Peyer's patch (tissue), 4 donors: ENCODE measurements at regions not wholly inside any gene's neighbourhood (a gene's known extent, or its start where the extent isn't known, plus 50 kb on each side); places are given as distances from the start of the nearest gene placed in this dataset.

Source experiments
- POLR2A ChIP-seq, 2 donors: fragments of 450-650 bp; IDR thresholded peaks; one replicate each; pipeline ENCODE4 v1.5.1; 2017; ENCODE audit warnings: antibody characterized with exemption in 2 of 2, mild to moderate bottlenecking in 2 of 2, moderate library complexity in 2 of 2
- TF ChIP-seq, protein P1 (sequence below), 6 experiments: fragments of 450-650 bp in 4 of 6; fragments of 200-600 bp in 2 of 6; sonication (generic) in 1 of 6; IDR thresholded peaks; one replicate each; pipeline ENCODE4 v1.5.1; 2017 to 2019; ENCODE audit warnings: antibody characterized with exemption in 6 of 6, mild to moderate bottlenecking in 3 of 6, moderate library complexity in 1 of 6

DNA sequence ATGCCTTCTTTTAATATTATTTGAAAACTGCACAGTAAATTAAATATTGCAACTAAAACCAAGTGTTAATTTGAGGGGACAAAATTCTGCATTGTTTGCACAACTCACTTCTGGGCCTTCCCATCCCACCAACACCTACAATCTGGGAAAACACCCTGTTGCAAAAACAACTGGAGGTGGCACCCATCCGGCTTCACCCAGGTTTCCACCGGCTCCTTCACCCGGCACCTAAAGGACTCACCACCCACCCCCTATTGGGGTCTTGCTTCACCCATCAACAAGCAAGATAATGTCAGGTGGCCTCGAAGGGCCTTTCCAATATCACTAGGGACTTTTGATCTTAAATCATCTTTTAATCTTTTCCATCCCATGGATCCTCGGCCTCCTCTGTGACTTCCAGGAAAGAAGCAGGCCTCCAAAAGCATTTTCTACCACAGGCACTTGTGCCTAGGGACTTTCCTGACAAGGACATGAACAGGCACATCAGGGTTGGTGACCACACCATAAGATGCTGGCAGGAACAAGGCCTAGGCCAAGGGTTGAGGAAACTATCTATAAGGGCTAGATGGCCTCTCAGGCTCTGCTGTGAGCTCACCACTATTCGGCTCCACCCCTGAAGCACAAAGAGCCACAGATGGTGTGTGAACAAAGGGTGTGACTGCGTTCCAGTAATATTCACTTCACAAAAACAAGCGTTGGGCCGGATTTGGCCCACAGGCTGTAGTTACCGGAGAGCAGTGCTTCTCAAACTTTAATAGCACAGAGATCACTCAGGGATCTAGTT lies 205.1 kb downstream of the AUH start:
- TF ChIP-seq, protein P1, sequence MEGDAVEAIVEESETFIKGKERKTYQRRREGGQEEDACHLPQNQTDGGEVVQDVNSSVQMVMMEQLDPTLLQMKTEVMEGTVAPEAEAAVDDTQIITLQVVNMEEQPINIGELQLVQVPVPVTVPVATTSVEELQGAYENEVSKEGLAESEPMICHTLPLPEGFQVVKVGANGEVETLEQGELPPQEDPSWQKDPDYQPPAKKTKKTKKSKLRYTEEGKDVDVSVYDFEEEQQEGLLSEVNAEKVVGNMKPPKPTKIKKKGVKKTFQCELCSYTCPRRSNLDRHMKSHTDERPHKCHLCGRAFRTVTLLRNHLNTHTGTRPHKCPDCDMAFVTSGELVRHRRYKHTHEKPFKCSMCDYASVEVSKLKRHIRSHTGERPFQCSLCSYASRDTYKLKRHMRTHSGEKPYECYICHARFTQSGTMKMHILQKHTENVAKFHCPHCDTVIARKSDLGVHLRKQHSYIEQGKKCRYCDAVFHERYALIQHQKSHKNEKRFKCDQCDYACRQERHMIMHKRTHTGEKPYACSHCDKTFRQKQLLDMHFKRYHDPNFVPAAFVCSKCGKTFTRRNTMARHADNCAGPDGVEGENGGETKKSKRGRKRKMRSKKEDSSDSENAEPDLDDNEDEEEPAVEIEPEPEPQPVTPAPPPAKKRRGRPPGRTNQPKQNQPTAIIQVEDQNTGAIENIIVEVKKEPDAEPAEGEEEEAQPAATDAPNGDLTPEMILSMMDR (IDR thresholded peaks at IDR 0.05), result no peak
- TF ChIP-seq POLR2A (IDR thresholded peaks at IDR 0.05), result no peak
